Cerebellar cortex (tissue), 1 donor: ENCODE measurements at regions not wholly inside any gene's neighbourhood (a gene's known extent, or its start where the extent isn't known, plus 50 kb on each side); places are given as distances from the start of the nearest gene placed in this dataset.

Experiments used
- DNase-seq: peaks from one replicate; pipeline ENCODE4 v3.0.0-alpha.2; 2015; ENCODE audit warnings: low spot score

DNA sequence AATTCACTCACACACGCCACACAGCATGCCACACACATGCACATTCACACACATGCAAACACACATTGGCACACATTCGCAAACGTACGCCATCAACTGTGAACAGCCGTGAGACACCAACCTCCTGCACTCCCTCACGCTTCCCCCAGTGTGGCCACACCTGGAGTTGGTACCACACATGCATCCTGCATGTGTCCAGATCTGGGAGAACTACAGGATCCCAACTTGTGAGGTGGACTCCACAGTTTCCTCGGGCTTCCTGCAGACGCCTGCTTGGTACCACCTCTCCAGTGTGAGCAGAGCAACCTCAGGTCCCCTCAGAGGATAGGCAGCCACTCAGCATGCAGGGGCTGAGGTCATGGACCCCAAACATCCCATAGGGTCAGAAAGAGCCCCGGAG lies 239.0 kb downstream of the EIPR1 start:
- no peak for DNase-seq

- DNase-seq, result no peak
These were observed 239.8 kb downstream of the EIPR1 start for GRCh38 chr2:3137651-3138300.

DNA sequence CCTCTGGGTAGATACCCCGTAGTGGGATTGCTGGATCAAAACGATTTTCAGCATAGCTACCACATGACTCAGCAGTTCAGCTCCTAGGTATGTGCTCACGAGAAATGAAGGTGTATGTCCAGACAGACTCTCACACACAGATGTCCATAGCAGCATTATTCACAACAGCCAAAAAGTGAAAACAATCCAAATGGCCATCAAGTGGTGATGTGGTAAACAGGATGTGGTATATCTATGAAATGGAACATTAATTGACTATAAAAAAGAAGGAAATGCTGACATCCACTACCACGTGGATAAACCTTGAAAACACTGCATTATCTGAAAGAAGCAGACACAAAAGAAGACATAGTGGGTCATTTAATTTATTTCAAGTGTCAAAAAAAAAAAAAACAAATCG lies 241.9 kb downstream of the EIPR1 start:
- DNase-seq, result no peak

DNA sequence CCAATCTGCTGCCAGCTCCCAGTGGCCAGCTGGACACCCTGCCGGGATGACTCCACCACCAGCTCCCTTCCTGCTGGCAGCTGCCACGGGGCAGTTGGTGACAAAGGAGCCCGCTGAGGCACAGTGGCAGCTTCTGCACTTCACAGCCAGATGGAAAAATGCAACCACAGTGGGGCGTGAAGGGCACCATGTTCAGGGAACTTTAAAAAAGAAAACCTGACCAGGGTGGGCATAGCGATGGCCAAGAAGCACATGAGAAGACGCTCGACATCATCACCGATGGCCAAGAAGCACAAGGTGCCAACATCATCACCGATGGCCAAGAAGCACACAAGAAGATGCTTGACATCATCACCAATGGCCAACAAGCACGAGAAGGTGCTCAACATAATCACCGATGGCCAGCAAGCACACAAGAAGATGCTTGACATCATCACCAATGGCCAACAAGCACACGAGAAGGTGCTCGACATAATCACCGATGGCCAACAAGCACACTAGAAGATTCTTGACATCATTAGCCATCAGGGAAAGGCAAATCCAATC lies 243.5 kb downstream of the EIPR1 start:
- no peak for DNase-seq

DNA sequence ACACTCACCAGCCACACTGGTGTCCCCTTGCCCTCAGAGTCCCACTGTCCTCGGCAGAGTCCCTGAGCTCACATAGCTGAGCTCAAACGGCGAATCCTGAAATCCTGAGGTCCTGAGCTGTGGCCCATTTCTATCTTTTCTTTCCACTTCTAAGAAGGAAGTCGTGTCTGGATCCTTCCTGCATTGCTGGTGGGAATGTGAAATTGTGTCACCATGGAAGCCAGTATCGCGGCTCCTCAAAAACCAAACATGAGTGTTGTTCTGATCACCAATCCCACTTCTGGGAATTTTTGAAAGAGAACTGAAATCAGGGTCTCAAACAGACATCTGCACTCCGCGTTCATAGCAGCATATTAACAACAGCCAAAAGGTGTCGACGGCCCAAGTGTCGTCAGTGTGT lies 244.7 kb downstream of the EIPR1 start:
- DNase-seq, result no peak

DNA sequence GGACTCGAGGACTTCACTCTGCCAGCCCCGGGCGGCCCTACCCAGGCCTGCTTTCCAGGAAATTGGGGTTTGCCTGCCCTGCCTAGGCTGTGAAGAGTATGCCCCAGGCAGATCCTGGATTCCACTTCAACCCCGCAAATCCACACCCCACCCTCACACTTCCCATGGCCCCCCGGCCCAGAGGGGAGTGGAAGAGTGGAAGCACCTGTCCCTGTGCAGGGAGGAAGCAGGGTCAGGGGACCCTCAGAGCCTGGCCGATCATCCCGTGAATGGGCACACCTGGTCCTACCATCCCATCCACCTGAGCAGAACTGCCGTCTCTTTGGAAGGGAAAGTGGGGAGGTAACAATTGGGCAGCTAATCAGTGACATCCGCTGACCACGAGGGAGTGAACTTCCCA lies 245.2 kb downstream of the EIPR1 start:
- no peak for DNase-seq

GRCh38 chr2:3131636-3132326 lies 245.8 kb downstream of the EIPR1 start:
- DNase-seq, result no peak

GRCh38 chr2:3130889-3131635 lies 246.6 kb downstream of the EIPR1 start:
- no peak for DNase-seq

- DNase-seq, result no peak
These were observed 247.2 kb downstream of the EIPR1 start for GRCh38 chr2:3130444-3130843.

DNA sequence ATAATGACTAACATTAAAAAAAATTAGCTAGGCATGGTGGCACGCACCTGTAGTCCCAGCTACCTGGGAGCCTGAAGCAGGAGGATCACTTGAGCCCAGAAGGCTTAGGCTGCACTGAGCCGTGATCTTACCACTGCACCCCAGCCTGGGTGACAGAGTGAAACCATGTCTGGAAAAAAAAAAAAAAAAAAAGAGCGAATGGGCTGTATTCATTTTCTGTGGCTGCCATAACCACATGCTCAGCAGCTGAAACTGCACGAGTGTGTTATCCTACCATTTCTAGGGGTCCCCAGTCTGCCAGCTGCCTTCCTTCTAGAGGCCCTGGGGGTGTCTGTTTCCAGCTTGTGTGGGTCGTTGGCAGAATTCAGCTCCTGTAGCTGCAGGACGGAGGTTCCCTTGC lies 247.8 kb downstream of the EIPR1 start:
- no peak for DNase-seq

GRCh38 chr2:3128786-3129185 lies 248.8 kb downstream of the EIPR1 start:
- no peak for DNase-seq

GRCh38 chr2:3127710-3128109 lies 249.9 kb downstream of the EIPR1 start:
- no peak for DNase-seq

GRCh38 chr2:3126911-3127621 lies 250.6 kb downstream of the EIPR1 start:
- DNase-seq, result no peak

DNA sequence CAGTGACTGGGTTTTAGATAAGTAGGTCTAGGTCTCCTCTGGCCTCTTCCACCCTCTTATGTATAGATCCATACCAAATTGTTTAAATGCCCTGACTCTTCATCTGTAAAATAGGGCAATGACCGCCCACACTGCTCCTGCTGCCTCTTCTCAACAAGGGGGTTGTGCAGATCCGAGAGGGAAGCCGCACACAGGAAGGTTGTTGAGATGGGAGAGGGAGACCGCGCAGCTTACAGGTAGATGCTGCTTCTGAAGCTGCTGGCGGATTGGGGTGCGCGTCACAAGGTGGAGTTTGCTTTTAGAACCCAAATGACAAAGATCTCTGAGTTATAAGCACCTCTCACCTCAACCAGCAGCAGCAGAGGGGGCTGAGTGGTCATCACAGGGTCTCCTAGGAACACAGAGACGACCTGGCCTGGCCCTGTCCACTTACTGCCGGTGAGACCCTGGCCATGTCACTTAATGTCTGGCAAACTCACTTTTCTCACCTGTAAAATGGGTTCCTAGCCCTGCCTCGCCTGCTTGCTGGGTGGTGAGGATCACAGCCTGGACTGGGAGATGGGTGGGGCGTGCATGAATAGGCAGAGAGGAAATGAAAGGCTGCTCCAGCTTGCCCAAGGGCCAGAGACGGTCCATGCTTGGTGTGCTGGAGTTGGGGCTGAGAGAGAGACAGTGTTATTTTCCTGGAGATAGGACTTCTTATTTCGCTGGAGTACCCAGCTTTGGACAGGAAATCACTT lies 251.3 kb downstream of the EIPR1 start:
- no peak for DNase-seq

DNA sequence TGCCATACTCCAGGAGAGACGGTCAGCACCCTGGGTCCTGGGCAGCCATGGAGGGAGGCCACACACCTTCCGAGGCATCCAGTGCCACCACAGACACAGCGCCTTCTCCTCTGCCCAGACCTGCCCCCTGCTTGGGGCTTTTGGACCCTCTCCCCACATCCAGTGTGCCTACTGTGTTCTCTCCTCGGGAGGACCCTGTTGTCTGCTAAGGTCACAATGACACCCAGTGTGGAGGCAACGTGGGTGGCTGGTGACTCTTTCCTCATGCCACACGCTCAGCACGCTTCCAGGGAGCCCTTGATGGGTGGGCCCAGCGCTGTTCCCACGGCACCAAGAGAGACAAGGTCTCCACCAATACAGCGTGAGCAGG lies 251.9 kb downstream of the EIPR1 start:
- no peak for DNase-seq

- DNase-seq, result no peak
These were observed 252.4 kb downstream of the EIPR1 start for GRCh38 chr2:3125001-3125760.

GRCh38 chr2:3122525-3122924 lies 255.1 kb downstream of the EIPR1 start:
- no peak for DNase-seq

DNA sequence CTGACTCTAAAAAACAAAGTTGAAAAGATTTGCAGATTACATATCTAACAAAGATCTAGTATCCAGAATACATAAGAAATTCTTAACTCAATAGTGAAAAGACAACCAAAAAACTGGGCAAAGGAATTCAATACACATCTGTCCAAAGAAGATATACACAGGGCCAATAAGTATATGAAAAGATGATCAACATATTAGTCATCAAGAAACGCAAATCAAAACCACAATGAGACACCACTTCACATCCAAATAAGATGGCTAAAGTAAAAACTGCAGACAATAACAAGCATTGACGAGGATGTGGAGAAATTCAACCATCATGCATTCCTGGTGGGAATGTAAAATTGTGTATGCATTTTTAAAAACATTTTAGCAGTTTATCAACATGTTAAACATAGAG lies 256.0 kb downstream of the EIPR1 start:
- DNase-seq, result no peak

DNA sequence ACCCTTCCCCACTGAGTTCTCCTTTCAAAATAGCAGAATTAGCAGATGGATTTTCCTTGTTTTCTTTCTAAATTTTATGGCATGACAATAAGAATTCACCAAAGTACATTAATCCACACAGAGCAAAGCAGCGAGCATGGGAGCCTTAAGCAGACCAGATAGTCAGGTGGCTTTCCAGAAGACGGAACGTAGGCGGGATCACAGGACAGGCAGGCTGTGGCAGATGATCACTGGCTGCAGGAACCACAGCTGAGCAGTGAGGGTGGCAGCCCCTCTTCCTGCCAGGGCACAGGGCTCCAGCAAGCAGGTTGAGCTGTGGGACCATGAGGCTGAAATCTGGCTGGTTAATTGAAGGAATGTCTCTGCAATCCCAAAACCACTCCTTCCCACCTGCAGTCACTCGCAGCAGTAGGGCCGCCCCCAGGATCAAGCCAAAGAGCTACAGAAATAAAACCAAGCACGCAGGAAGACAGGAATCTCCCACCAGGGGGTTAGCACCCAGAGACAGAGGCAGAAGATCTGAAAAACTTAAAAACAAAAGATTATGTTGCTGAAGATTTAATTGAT lies 259.9 kb downstream of the EIPR1 start:
- no peak for DNase-seq

- DNase-seq, result no peak
These were observed 261.2 kb downstream of the EIPR1 start for GRCh38 chr2:3116371-3116770.
